H1 (cell line): ENCODE measurements at regions not wholly inside any gene's neighbourhood (a gene's known extent, or its start where the extent isn't known, plus 50 kb on each side); places are given as distances from the start of the nearest gene placed in this dataset.

Source experiments
- CTCF ChIA-PET: fragments of 300-600 bp; sonication (Branson Sonifier 250); formaldehyde crosslinking; loops from one replicate; lab custom pipeline; 2021; ENCODE audit not compliant: partially characterized antibody; lab: Charles Lee
- POLR2A ChIA-PET: fragments of 300-600 bp; sonication (Branson Sonifier 250); formaldehyde crosslinking; loops from one replicate; lab custom pipeline; 2021; ENCODE audit warnings: inconsistent platforms; ENCODE audit not compliant: partially characterized antibody; lab: Charles Lee
- DNase-seq, 2 experiments: peaks; one replicate each; pipeline versions ENCODE4 v3.0.0 to v3.0.0-alpha.2; 2010 to 2022; ENCODE audit warnings: low spot score in 2 of 2, low read depth in 1 of 2, mixed read lengths in 1 of 2
- FAIRE-seq: peaks from 2 replicates; lab custom pipeline; 2011; peaks lifted over from hg19 to GRCh38; lab: Jason Lieb, UNC
- H2AFZ ChIP-seq: 2 replicates; pipeline ENCODE4 v1.8.1; 2012; ENCODE audit warnings: low read length, inconsistent platforms
- H2AK5ac ChIP-seq: 2 replicates; pipeline ENCODE4 v1.6.1; 2013; ENCODE audit warnings: low read depth, low read length
- H2BK120ac ChIP-seq: replicated peaks from 2 replicates; pipeline ENCODE3; 2013; ENCODE audit warnings: low read depth, low read length, inconsistent platforms
- H2BK12ac ChIP-seq: 2 replicates; pipeline ENCODE4 v1.6.1; 2013; ENCODE audit warnings: low read depth, low read length
- H2BK15ac ChIP-seq: 2 replicates; pipeline ENCODE4 v1.6.1; 2013; ENCODE audit warnings: low read length
- H2BK20ac ChIP-seq: 2 replicates; pipeline ENCODE4 v1.6.1; 2013; ENCODE audit warnings: low read length
- H2BK5ac ChIP-seq: 2 replicates; pipeline ENCODE4 v1.6.1; 2013; ENCODE audit warnings: low read depth, low read length
- H3K14ac ChIP-seq: 2 replicates; pipeline ENCODE4 v1.6.1; 2013; ENCODE audit warnings: inconsistent platforms; ENCODE audit not compliant: insufficient read length
- H3K18ac ChIP-seq: 2 replicates; pipeline ENCODE4 v1.6.1; 2013; ENCODE audit warnings: low read length; ENCODE audit errors: extremely low read depth
- H3K23ac ChIP-seq: 2 replicates; pipeline ENCODE4 v1.6.1; 2013; ENCODE audit warnings: inconsistent platforms; ENCODE audit not compliant: insufficient read length
- H3K23me2 ChIP-seq: 2 replicates; pipeline ENCODE4 v1.6.1; 2013; ENCODE audit warnings: low read depth, low read length
- H3K27ac ChIP-seq: 2 replicates; pipeline ENCODE4 v1.6.1; 2011; ENCODE audit warnings: low read depth, low read length, inconsistent platforms
- H3K27me3 ChIP-seq, 4 experiments: replicated peaks in 1 of 4; 1 replicate in 1 of 4; 2 replicates in 3 of 4; pipeline versions ENCODE4 v1.6.1 to v1.8.1; 2011 to 2013; ENCODE audit warnings: low read length in 3 of 4, mild to moderate bottlenecking in 3 of 4, inconsistent platforms in 2 of 4, mixed read lengths in 2 of 4, moderate library complexity in 1 of 4; ENCODE audit not compliant: control insufficient read depth in 3 of 4, insufficient read depth in 3 of 4; ENCODE audit errors: extremely low read depth in 1 of 4
- H3K36me3 ChIP-seq, 4 experiments: 2 replicates each; pipeline versions ENCODE4 v1.6.1 to v1.8.1; 2011 to 2013; ENCODE audit warnings: mild to moderate bottlenecking in 4 of 4, low read length in 3 of 4, moderate library complexity in 2 of 4, control low read depth in 1 of 4, inconsistent platforms in 1 of 4; ENCODE audit not compliant: insufficient read depth in 4 of 4, control insufficient read depth in 2 of 4
- H3K4ac ChIP-seq: replicated peaks from 2 replicates; pipeline ENCODE3; 2013; ENCODE audit warnings: low read length, low read depth, mixed read lengths, inconsistent platforms; ENCODE audit not compliant: insufficient read length
- H3K4me1 ChIP-seq, 4 experiments: replicated peaks in 1 of 4; 1 replicate in 1 of 4; 2 replicates in 3 of 4; pipeline versions ENCODE4 v1.6.1 to v1.8.1; 2011 to 2013; ENCODE audit warnings: low read length in 3 of 4, inconsistent platforms in 2 of 4, mixed read lengths in 1 of 4; ENCODE audit not compliant: insufficient read depth in 4 of 4, control insufficient read depth in 3 of 4
- H3K4me2 ChIP-seq, 2 experiments: 2 replicates each; pipeline versions ENCODE4 v1.6.1 to v1.8.1; 2011 to 2013; ENCODE audit warnings: low read depth in 2 of 2, low read length in 2 of 2, control low read depth in 1 of 2, inconsistent platforms in 1 of 2, mild to moderate bottlenecking in 1 of 2; ENCODE audit not compliant: insufficient read depth in 1 of 2
- H3K4me3 ChIP-seq, 4 experiments: fragments of 200-600, 300-600 bp in 1 of 4; sonication (generic), shearing (Covaris generic), sonication (Bioruptor Twin) in 1 of 4; 2 replicates each; pipeline versions ENCODE4 v1.5.1 to v1.8.1; 2011 to 2016; ENCODE audit warnings: low read length in 4 of 4, low read depth in 3 of 4, control low read depth in 2 of 4, inconsistent platforms in 2 of 4, mild to moderate bottlenecking in 2 of 4, mixed read lengths in 1 of 4, moderate library complexity in 1 of 4; ENCODE audit not compliant: insufficient read depth in 2 of 4; ENCODE audit errors: extremely low read depth in 1 of 4
- H3K56ac ChIP-seq: replicated peaks from 2 replicates; pipeline ENCODE3; 2013; ENCODE audit warnings: low read depth, mild to moderate bottlenecking, mixed read lengths, low read length, inconsistent platforms; ENCODE audit not compliant: insufficient read length
- H3K79me1 ChIP-seq: 2 replicates; pipeline ENCODE4 v1.6.1; 2013; ENCODE audit warnings: low read depth, low read length, control low read depth
- H3K79me2 ChIP-seq, 2 experiments: 2 replicates each; pipeline versions ENCODE4 v1.6.1 to v1.8.1; 2012 to 2013; ENCODE audit warnings: low read length in 2 of 2, mild to moderate bottlenecking in 2 of 2, inconsistent platforms in 1 of 2; ENCODE audit not compliant: insufficient read depth in 2 of 2, control insufficient read depth in 1 of 2
- H3K9ac ChIP-seq, 4 experiments: replicated peaks in 1 of 4; 1 replicate in 1 of 4; 2 replicates in 3 of 4; pipeline versions ENCODE4 v1.6.1 to v1.8.1; 2011 to 2013; ENCODE audit warnings: low read depth in 3 of 4, low read length in 3 of 4, control low read depth in 2 of 4, mild to moderate bottlenecking in 2 of 4, moderate library complexity in 2 of 4, inconsistent platforms in 1 of 4; ENCODE audit errors: extremely low read depth in 1 of 4
- H3K9me3 ChIP-seq, 2 experiments: 2 replicates each; pipeline versions ENCODE4 v1.6.1 to v1.8.1; 2012 to 2013; ENCODE audit warnings: mild to moderate bottlenecking in 2 of 2, moderate library complexity in 2 of 2, control low read depth in 1 of 2, inconsistent platforms in 1 of 2, low read depth in 1 of 2, low read length in 1 of 2, mixed read lengths in 1 of 2; ENCODE audit not compliant: insufficient read depth in 2 of 2
- H4K20me1 ChIP-seq, 2 experiments: replicated peaks in 1 of 2; 2 replicates each; pipeline versions ENCODE3 to v1.8.1; 2011 to 2013; ENCODE audit warnings: inconsistent platforms in 2 of 2, low read length in 2 of 2, mild to moderate bottlenecking in 1 of 2; ENCODE audit not compliant: insufficient read depth in 2 of 2, control insufficient read depth in 1 of 2
- H4K5ac ChIP-seq: 2 replicates; pipeline ENCODE4 v1.6.1; 2013; ENCODE audit warnings: low read length, low read depth, mixed read lengths, inconsistent platforms; ENCODE audit not compliant: insufficient read length
- H4K8ac ChIP-seq: 2 replicates; pipeline ENCODE4 v1.8.0; 2013; ENCODE audit warnings: mild to moderate bottlenecking, moderate library complexity, low read length, inconsistent platforms; ENCODE audit not compliant: insufficient read depth; ENCODE audit errors: extremely low read depth
- H4K91ac ChIP-seq: replicated peaks from 2 replicates; pipeline ENCODE3; 2013; ENCODE audit warnings: low read length, mixed read lengths, inconsistent platforms; ENCODE audit not compliant: insufficient read length
- ASH2L ChIP-seq: fragments of 200-600, 300-600 bp; sonication (generic); IDR thresholded peaks from one replicate; pipeline ENCODE4 v1.7.1; 2017; ENCODE audit warnings: low read length
- BRCA1 ChIP-seq: IDR thresholded peaks from 2 replicates; pipeline ENCODE4 v1.6.1; 2012; ENCODE audit warnings: low read depth, low read length, improper control_type of control experiment
- KDM5A ChIP-seq: fragments of 200-600 bp; IDR thresholded peaks from 2 replicates; pipeline ENCODE4 v1.7.1; 2012; ENCODE audit warnings: mild to moderate bottlenecking, low read length, inconsistent platforms, mixed read lengths
- POLR2A ChIP-seq, 2 experiments: IDR thresholded peaks; 1 replicate in 1 of 2; 2 replicates in 1 of 2; pipeline ENCODE4 v1.6.1; 2011; ENCODE audit warnings: low read depth in 2 of 2, low read length in 2 of 2, mild to moderate bottlenecking in 2 of 2; ENCODE audit errors: control extremely low read depth in 1 of 2
- RAD21 ChIP-seq, 2 experiments: IDR thresholded peaks in 1 of 2; conservative IDR thresholded peaks in 1 of 2; 2 replicates each; pipeline ENCODE4 v1.6.1; 2011; ENCODE audit warnings: low read depth in 2 of 2, low read length in 2 of 2, improper control_type of control experiment in 1 of 2, inconsistent platforms in 1 of 2, mild to moderate bottlenecking in 1 of 2, moderate library complexity in 1 of 2
- RBBP5 ChIP-seq: IDR thresholded peaks from 2 replicates; pipeline ENCODE4 v1.7.1; 2012; ENCODE audit warnings: low read depth, mild to moderate bottlenecking, inconsistent platforms, low read length, moderate library complexity, borderline replicate concordance
- SIX5 ChIP-seq: IDR thresholded peaks from 2 replicates; pipeline ENCODE4 v1.6.1; 2011; ENCODE audit warnings: mild to moderate bottlenecking, low read depth, low read length
- SP4 ChIP-seq: IDR thresholded peaks from 2 replicates; pipeline ENCODE4 v1.6.1; 2012; ENCODE audit warnings: low read length, inconsistent platforms
- TAF1 ChIP-seq: IDR thresholded peaks from 2 replicates; pipeline ENCODE4 v1.6.1; 2011; ENCODE audit warnings: mild to moderate bottlenecking, low read depth, low read length
- TAF7 ChIP-seq: optimal IDR thresholded peaks from 2 replicates; pipeline ENCODE3; 2011; ENCODE audit warnings: low read depth, mild to moderate bottlenecking, inconsistent platforms, low read length, moderate library complexity, borderline replicate concordance
- WGBS, 2 experiments: shearing (Covaris generic) in 1 of 2; methylation state at CpG; one replicate each; pipeline versions ENCODE4 v1.1.6 to v1.1.7; 2013 to 2015; ENCODE audit warnings: low lambda C conversion rate in 2 of 2, mixed read lengths in 2 of 2, inconsistent platforms in 1 of 2, low coverage in 1 of 2, missing lambda C conversion rate in 1 of 2; ENCODE audit not compliant: insufficient replicate concordance in 2 of 2, insufficient coverage in 1 of 2, insufficient read length in 1 of 2; ENCODE audit errors: extremely low coverage in 1 of 2, missing lambda C conversion rate in 1 of 2; 5-methylcytosine and 5-hydroxymethylcytosine counted together

GRCh38 chr1:98391175-98391574 lies 270.3 kb upstream of the SNX7 start:
- Histone ChIP-seq H2BK5ac (no peak overlapping the region), H3K27me3 (no peaks in the 10 kb centered on the region), H3K9me3 (no peaks in the 10 kb centered on the region), H3K4me1 (no peaks in the 10 kb centered on the region), H3K4me3 (no peak overlapping the region), H3K4me2 (no peak overlapping the region), H3K36me3 (no peaks in the 10 kb centered on the region), H2BK15ac (no peak overlapping the region), H3K56ac (no peak overlapping the region), H4K5ac (no peak overlapping the region), H2BK20ac (no peak overlapping the region), H2BK12ac (no peak overlapping the region), H3K9ac (no peak overlapping the region), H3K23me2 (no peaks in the 10 kb centered on the region), H3K79me2 (no peaks in the 10 kb centered on the region), H4K8ac (no peak overlapping the region), H3K14ac (no peak overlapping the region), H4K91ac (no peak overlapping the region), H4K20me1 (no peaks in the 10 kb centered on the region), H2AK5ac (no peak overlapping the region), H3K27ac (no peak overlapping the region), H3K18ac (no peak overlapping the region), H2AFZ (no peak overlapping the region), H3K4ac (no peak overlapping the region), H3K23ac (no peak overlapping the region), H2BK120ac (no peak overlapping the region), H3K79me1 (no peaks in the 10 kb centered on the region)
- TF ChIP-seq TAF1 (no peak), ASH2L (no peak), TAF7 (no peak), SIX5 (no peak), POLR2A (IDR thresholded peaks at IDR 0.05; ENCODE audit: control extremely low read depth in 1 of 2, low read depth in 2 of 2, low read length in 2 of 2) (no peak), RBBP5 (no peak), SP4 (no peak), RAD21 (IDR thresholded peaks at IDR 0.05 in 1 of 2, conservative IDR thresholded peaks at IDR 0.05 in 1 of 2; ENCODE audit: low read depth in 2 of 2, low read length in 2 of 2) (no peak), BRCA1 (no peak), KDM5A (no peak)
- DNase-seq = no peak
- WGBS, 2 experiments = 100% methylated on average over 1 of the region's 1 CpG; no CpG with 5 or more reads in 1 of the 2 experiments
- FAIRE-seq = no peak
- ChIA-PET POLR2A (no interaction called here), CTCF (no interaction called here)
